Gastrocnemius medialis (tissue), 4 donors: ENCODE measurements at regions not wholly inside any gene's neighbourhood (a gene's known extent, or its start where the extent isn't known, plus 50 kb on each side); places are given as distances from the start of the nearest gene placed in this dataset.

Experiments used
- CTCF ChIP-seq, 5 experiments: fragments of 450-650 bp in 3 of 5; fragments of 200-600 bp in 2 of 5; sonication (generic) in 2 of 5; IDR thresholded peaks in 4 of 5; conservative IDR thresholded peaks in 1 of 5; 1 replicate in 4 of 5; 2 replicates in 1 of 5; pipeline ENCODE4 v1.5.1; 2016 to 2019; ENCODE audit warnings: antibody characterized with exemption in 5 of 5, mild to moderate bottlenecking in 3 of 5, moderate library complexity in 3 of 5
- POLR2A ChIP-seq, 2 donors: fragments of 450-650 bp; IDR thresholded peaks; one replicate each; pipeline ENCODE4 v1.6.1; 2017; ENCODE audit warnings: antibody characterized with exemption in 2 of 2, mild to moderate bottlenecking in 2 of 2, moderate library complexity in 2 of 2

- no peak for TF ChIP-seq POLR2A (IDR thresholded peaks at IDR 0.05)
- no peak for TF ChIP-seq CTCF (IDR thresholded peaks at IDR 0.05 in 4 of 5, conservative IDR thresholded peaks at IDR 0.05 in 1 of 5)
These were observed 214.4 kb upstream of the ZFP64 start for GRCh38 chr20:52405986-52406385.
